ENCODE measurements at regions not wholly inside any gene's neighbourhood (a gene's known extent, or its start where the extent isn't known, plus 50 kb on each side); places are given as distances from the start of the nearest gene placed in this dataset.

DNA sequence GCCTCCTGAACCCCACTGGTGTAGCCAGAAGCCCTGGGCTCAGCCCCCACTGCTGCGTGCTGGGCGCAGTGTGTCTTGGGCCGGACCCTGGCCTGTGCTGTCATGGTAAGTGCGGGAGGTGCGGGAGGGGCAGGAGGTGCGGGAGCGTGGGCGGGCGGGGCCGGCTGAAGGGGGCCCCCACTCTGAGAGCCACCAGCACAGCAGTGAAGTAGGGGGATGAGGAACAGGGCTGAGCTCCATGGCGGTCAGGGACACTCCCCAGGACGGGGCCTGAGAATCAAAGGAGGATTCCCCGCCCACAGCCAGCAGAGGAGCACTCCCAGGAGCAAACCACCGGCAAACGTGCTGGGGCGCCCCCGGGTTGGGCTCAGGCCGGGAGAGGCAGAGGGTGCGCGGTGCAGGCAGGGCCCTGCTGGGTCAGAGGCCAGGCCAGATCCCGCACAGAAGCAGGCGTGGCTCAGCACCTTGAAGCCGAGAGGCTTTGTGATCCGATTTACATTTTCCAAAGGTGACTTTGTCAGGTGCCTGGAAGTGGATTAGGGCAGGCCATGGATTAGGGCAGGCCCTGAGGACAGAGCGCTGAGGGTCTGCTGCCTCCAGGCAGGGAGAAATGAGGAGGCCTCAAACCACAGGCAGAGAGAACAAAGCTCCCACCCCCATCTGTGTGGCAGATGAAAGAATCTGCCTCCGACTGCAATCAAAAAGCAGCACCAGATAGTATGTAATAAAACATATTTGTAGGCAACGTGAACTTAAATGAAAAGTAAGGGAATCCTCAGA, 152.0 kb upstream of the RAB6C start:
- TF ChIP-seq RB1 (IDR thresholded peaks at IDR 0.05; ENCODE audit: low read depth) (no peak), ZNF282 (CRISPR knock-in tag; IDR thresholded peaks at IDR 0.05) (no peak)
- TF ChIP-seq, protein P1, sequence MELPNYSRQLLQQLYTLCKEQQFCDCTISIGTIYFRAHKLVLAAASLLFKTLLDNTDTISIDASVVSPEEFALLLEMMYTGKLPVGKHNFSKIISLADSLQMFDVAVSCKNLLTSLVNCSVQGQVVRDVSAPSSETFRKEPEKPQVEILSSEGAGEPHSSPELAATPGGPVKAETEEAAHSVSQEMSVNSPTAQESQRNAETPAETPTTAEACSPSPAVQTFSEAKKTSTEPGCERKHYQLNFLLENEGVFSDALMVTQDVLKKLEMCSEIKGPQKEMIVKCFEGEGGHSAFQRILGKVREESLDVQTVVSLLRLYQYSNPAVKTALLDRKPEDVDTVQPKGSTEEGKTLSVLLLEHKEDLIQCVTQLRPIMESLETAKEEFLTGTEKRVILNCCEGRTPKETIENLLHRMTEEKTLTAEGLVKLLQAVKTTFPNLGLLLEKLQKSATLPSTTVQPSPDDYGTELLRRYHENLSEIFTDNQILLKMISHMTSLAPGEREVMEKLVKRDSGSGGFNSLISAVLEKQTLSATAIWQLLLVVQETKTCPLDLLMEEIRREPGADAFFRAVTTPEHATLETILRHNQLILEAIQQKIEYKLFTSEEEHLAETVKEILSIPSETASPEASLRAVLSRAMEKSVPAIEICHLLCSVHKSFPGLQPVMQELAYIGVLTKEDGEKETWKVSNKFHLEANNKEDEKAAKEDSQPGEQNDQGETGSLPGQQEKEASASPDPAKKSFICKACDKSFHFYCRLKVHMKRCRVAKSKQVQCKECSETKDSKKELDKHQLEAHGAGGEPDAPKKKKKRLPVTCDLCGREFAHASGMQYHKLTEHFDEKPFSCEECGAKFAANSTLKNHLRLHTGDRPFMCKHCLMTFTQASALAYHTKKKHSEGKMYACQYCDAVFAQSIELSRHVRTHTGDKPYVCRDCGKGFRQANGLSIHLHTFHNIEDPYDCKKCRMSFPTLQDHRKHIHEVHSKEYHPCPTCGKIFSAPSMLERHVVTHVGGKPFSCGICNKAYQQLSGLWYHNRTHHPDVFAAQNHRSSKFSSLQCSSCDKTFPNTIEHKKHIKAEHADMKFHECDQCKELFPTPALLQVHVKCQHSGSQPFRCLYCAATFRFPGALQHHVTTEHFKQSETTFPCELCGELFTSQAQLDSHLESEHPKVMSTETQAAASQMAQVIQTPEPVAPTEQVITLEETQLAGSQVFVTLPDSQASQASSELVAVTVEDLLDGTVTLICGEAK (IDR thresholded peaks at IDR 0.05) = no peak
- TF ChIP-seq, protein P1 (CRISPR knock-in tag; IDR thresholded peaks at IDR 0.05) = no peak
- TF ChIP-seq, protein P2, sequence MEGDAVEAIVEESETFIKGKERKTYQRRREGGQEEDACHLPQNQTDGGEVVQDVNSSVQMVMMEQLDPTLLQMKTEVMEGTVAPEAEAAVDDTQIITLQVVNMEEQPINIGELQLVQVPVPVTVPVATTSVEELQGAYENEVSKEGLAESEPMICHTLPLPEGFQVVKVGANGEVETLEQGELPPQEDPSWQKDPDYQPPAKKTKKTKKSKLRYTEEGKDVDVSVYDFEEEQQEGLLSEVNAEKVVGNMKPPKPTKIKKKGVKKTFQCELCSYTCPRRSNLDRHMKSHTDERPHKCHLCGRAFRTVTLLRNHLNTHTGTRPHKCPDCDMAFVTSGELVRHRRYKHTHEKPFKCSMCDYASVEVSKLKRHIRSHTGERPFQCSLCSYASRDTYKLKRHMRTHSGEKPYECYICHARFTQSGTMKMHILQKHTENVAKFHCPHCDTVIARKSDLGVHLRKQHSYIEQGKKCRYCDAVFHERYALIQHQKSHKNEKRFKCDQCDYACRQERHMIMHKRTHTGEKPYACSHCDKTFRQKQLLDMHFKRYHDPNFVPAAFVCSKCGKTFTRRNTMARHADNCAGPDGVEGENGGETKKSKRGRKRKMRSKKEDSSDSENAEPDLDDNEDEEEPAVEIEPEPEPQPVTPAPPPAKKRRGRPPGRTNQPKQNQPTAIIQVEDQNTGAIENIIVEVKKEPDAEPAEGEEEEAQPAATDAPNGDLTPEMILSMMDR (IDR thresholded peaks at IDR 0.05 in 2 of 3, conservative IDR thresholded peaks at IDR 0.05 in 1 of 3; ENCODE audit: insufficient read depth in 2 of 3, low read depth in 1 of 3, low read length in 3 of 3) = peak in 1 of 3 experiments; percentile 31; a peak in 1 of 6 replicates
